CD4-positive, alpha-beta T cell (primary cell): ENCODE measurements at regions not wholly inside any gene's neighbourhood (a gene's known extent, or its start where the extent isn't known, plus 50 kb on each side); places are given as distances from the start of the nearest gene placed in this dataset.

Experiments
- ATAC-seq: fragments of 200-7000 bp; cut with Tn5 transposase; one replicate; pipeline ENCODE4 v1.10.0; 2022; ENCODE audit warnings: mild to moderate bottlenecking; ENCODE audit not compliant: poor library complexity
- CTCF ChIA-PET: fragments of 350-600 bp; sonication (Branson Sonifier 250); formaldehyde crosslinking; loops from one replicate; lab custom pipeline; 2021; ENCODE audit warnings: antibody characterized with exemption, inconsistent platforms; lab: Charles Lee
- POLR2A ChIA-PET: fragments of 350-600 bp; sonication (Branson Sonifier 250); formaldehyde crosslinking; loops from one replicate; lab custom pipeline; 2021; ENCODE audit warnings: antibody characterized with exemption, inconsistent platforms; lab: Charles Lee
- DNase-seq, 14 experiments: peaks; one replicate each; pipeline ENCODE4 v3.0.0-alpha.2; 2013 to 2020; ENCODE audit warnings: mixed read lengths in 2 of 14
- H3K27ac ChIP-seq, 2 donors: one replicate each; pipeline versions ENCODE4 v1.5.1 to v1.7.0; 2013; ENCODE audit warnings: low read length in 2 of 2, low read depth in 1 of 2, mild to moderate bottlenecking in 1 of 2
- H3K27me3 ChIP-seq, 2 experiments: 1 replicate in 1 of 2; 2 replicates in 1 of 2; pipeline versions ENCODE4 v1.6.1 to v1.7.0; 2013; ENCODE audit warnings: low read length in 2 of 2, control low read depth in 1 of 2, mild to moderate bottlenecking in 1 of 2, moderate library complexity in 1 of 2; ENCODE audit not compliant: insufficient read depth in 2 of 2, control insufficient read depth in 1 of 2
- H3K36me3 ChIP-seq: one replicate; pipeline ENCODE4 v1.6.1; 2013; ENCODE audit warnings: low read length, control low read depth; ENCODE audit not compliant: insufficient read depth
- H3K4me1 ChIP-seq: one replicate; pipeline ENCODE4 v1.6.1; 2013; ENCODE audit warnings: low read length, control low read depth; ENCODE audit not compliant: insufficient read depth
- H3K4me3 ChIP-seq: one replicate; pipeline ENCODE4 v1.5.1; 2013; ENCODE audit warnings: mild to moderate bottlenecking, low read length, moderate library complexity
- H3K9me3 ChIP-seq, 2 experiments: 1 replicate in 1 of 2; 2 replicates in 1 of 2; pipeline versions ENCODE4 v1.6.1 to v1.7.0; 2013; ENCODE audit warnings: low read length in 2 of 2, mild to moderate bottlenecking in 2 of 2, control low read depth in 1 of 2, moderate library complexity in 1 of 2; ENCODE audit not compliant: control insufficient read depth in 1 of 2, insufficient read depth in 1 of 2
- H3K27ac Mint-ChIP-seq: one replicate; pipeline ENCODE4 v1.8.0; 2020; ENCODE audit warnings: mixed read lengths
- H3K27me3 Mint-ChIP-seq: one replicate; pipeline ENCODE4 v1.8.0; 2021; ENCODE audit warnings: mixed read lengths
- H3K36me3 Mint-ChIP-seq: one replicate; pipeline ENCODE4 v1.8.0; 2021; ENCODE audit warnings: low read depth, mixed read lengths
- H3K4me1 Mint-ChIP-seq: one replicate; pipeline ENCODE4 v1.8.0; 2021; ENCODE audit warnings: low read depth, mixed read lengths
- H3K4me3 Mint-ChIP-seq: one replicate; pipeline ENCODE4 v1.8.0; 2020; ENCODE audit warnings: mild to moderate bottlenecking, mixed read lengths
- H3K9me3 Mint-ChIP-seq: one replicate; pipeline ENCODE4 v1.8.0; 2020; ENCODE audit warnings: mixed read lengths
- intact Hi-C, 2 experiments: fragments of 100-400 bp; cut with DNase I in 1 of 2; cut with micrococcal nuclease in 1 of 2; formaldehyde crosslinking; loops; one replicate each; pipeline versions ENCODE4 v1.15.1 to v1.9.0; 2023 to 2025; cut with DNase I, micrococcal nuclease
- TF ChIP-seq, protein P1 (sequence below): fragments of 200-600 bp; IDR thresholded peaks from one replicate; pipeline ENCODE4 v1.8.0; 2022; ENCODE audit warnings: antibody characterized with exemption, mild to moderate bottlenecking

DNA sequence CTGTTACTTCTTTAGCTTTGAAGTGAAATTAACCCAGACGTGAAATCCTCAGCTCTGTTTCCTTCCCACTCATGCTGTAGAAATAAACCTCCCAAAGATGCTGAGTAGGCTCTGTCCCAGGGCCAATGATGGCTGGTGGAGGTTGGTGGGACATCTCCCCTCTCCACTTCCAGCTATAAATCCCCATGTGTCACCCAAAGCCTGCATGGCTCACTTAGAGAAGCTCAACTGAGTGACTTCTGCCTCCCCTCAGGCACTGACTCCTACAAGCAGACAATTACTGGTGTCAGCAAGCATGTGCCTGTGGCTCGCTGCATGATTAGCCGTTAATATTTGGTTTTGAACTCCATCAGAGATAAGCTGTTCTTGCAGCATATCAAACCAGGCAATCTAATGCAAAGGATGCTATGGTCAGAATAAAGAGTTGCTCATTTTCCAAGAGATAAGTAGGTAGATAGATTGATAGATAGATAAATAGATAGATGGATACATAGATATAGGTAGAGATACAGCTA is 569.5 kb upstream of the WWC1 start:
- no peaks in the 10 kb centered on the region for H3K36me3 ChIP-seq
- POLR2A ChIA-PET: no interaction called here
- ATAC-seq (no peak), DNase-seq (no peak)
- Mint-ChIP-seq H3K27ac (no peak overlapping the region), H3K36me3 (no peaks in the 10 kb centered on the region), H3K4me3 (no peak overlapping the region), H3K27me3 (peaks cover 22% of the 10 kb centered on the region), H3K4me1 (no peaks in the 10 kb centered on the region), H3K9me3 (no peaks in the 10 kb centered on the region)
- CTCF ChIA-PET: no interaction called here
- no peak overlapping the region for H3K27ac ChIP-seq
- H3K4me3 ChIP-seq: no peak overlapping the region
- H3K27me3 ChIP-seq: no peaks in the 10 kb centered on the region
- H3K4me1 ChIP-seq: peaks cover 6% of the 10 kb centered on the region
- TF ChIP-seq, protein P1, sequence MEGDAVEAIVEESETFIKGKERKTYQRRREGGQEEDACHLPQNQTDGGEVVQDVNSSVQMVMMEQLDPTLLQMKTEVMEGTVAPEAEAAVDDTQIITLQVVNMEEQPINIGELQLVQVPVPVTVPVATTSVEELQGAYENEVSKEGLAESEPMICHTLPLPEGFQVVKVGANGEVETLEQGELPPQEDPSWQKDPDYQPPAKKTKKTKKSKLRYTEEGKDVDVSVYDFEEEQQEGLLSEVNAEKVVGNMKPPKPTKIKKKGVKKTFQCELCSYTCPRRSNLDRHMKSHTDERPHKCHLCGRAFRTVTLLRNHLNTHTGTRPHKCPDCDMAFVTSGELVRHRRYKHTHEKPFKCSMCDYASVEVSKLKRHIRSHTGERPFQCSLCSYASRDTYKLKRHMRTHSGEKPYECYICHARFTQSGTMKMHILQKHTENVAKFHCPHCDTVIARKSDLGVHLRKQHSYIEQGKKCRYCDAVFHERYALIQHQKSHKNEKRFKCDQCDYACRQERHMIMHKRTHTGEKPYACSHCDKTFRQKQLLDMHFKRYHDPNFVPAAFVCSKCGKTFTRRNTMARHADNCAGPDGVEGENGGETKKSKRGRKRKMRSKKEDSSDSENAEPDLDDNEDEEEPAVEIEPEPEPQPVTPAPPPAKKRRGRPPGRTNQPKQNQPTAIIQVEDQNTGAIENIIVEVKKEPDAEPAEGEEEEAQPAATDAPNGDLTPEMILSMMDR: no peak
- intact Hi-C loops: no loop called here
- H3K9me3 ChIP-seq: no peaks in the 10 kb centered on the region

DNA sequence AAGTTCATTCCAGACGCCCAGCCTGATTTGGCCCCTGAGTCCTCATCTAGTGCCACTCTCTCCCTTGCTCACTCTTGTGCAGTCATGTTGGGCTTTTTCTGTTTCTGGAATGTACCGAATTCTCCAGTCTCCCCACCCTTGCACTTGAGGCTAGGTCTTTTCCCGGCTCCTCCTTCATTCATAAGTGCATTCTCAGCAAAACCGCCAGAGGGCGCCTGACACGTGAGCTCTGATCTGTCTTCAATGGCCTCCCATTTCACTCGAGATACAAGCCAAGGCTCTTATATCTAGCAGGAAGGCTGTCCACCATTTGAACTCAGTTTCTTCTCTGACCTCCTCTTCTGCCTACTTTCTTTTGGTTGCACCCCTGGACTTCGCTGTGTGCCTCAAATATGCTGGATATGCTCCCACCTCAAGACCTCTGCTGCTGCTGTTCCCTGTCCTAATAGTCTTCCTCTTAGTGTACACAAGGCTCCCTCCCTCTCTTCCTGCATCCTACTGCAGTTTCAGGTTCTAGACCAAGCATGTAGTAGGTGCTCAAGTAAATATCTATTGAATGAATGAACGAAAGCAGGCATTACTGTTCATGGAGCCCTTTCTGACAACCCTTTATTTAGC is 568.1 kb upstream of the WWC1 start:
- ChIA-PET CTCF (interaction anchor here (0.9 kb wide), 1 partner anchor 496 kb away, joined by 5 read pairs; no protein-coding TSS in a partner anchor), POLR2A (interaction anchor here (1.3 kb wide), 1 partner anchor 496 kb away, joined by 3 read pairs; no protein-coding TSS in a partner anchor)
- H3K4me3 ChIP-seq: no peak overlapping the region
- no peaks in the 10 kb centered on the region for H3K36me3 Mint-ChIP-seq
- intact Hi-C loops: no loop called here
- H3K27ac ChIP-seq: no peak overlapping the region
- TF ChIP-seq, protein P1: peak; percentile 85
- no peaks in the 10 kb centered on the region for H3K9me3 Mint-ChIP-seq
- no peaks in the 10 kb centered on the region for H3K4me1 Mint-ChIP-seq
- peaks cover 15% of the 10 kb centered on the region for H3K27me3 Mint-ChIP-seq
- H3K36me3 ChIP-seq: no peaks in the 10 kb centered on the region
- H3K27me3 ChIP-seq: no peaks in the 10 kb centered on the region
- DNase-seq: peak; percentile 15 to 79 (median 42)
- no peak overlapping the region for H3K27ac Mint-ChIP-seq
- H3K9me3 ChIP-seq: no peaks in the 10 kb centered on the region
- peak; percentile 74 for ATAC-seq
- H3K4me1 ChIP-seq: peaks cover 6% of the 10 kb centered on the region
- H3K4me3 Mint-ChIP-seq: no peak overlapping the region

DNA sequence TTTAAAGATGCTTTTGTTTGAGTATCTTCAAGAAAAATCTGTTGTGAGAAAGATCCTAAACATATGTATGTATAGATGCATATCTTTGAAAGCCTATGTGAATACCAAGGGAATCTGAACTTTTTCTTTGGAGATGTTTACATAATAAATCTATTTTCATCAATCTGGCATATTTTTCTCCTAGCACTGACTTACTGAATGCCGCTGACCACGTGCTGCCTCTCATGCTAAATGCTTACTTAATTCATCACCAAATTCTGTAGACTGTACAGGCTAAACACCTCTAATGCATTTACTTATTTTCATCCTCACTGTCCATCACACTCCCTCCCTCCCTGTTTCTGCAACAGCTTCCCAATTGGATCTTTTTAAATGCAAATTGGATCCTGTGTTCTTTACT is 566.2 kb upstream of the WWC1 start:
- POLR2A ChIA-PET: no interaction called here
- H3K4me3 ChIP-seq: no peak overlapping the region
- H3K9me3 ChIP-seq: no peaks in the 10 kb centered on the region
- peaks cover 6% of the 10 kb centered on the region for H3K4me1 ChIP-seq
- Mint-ChIP-seq H3K4me3 (no peak overlapping the region), H3K36me3 (no peaks in the 10 kb centered on the region), H3K27ac (no peak overlapping the region), H3K4me1 (no peaks in the 10 kb centered on the region), H3K27me3 (peaks cover 9% of the 10 kb centered on the region), H3K9me3 (no peaks in the 10 kb centered on the region)
- ATAC-seq (no peak), DNase-seq (no peak)
- no peaks in the 10 kb centered on the region for H3K36me3 ChIP-seq
- H3K27me3 ChIP-seq: no peaks in the 10 kb centered on the region
- CTCF ChIA-PET: no interaction called here
- no peak overlapping the region for H3K27ac ChIP-seq
- intact Hi-C loops: no loop called here
- TF ChIP-seq, protein P1: no peak
